ENCODE measurements at regions not wholly inside any gene's neighbourhood (a gene's known extent, or its start where the extent isn't known, plus 50 kb on each side); places are given as distances from the start of the nearest gene placed in this dataset.

DNA sequence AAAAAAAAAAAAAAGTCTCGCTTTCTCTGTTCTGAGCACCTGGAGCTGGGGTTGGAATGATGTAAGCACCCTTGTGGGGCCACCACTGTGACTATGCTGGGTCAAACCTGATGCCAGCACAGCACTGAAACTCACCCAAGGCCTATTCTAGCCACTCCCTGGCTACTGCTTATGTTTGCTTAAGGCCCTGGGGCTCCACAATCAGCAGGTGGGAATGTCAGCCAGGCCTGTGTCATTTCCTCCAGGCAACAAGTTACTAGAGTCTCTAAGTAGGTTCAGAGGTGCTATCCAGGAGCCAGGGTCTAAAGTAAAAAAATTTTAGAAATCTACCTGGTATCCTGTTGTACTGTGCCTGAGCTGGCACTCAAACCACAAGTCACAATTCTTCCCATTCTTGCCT, 1306.8 kb downstream of the STIM2 start:
- no peak overlapping the region for H3K4me3 ChIP-seq
- DNase-seq, result no peak
- H3K9me2 ChIP-seq (ENCODE audit: insufficient read depth), result no peaks in the 10 kb centered on the region
- H3K27me3 ChIP-seq (replicated peaks; ENCODE audit: insufficient read depth), result no peaks in the 10 kb centered on the region
- H3K27ac ChIP-seq, result no peak overlapping the region
- no peaks in the 10 kb centered on the region for H3K4me1 ChIP-seq (ENCODE audit: insufficient read depth)
- WGBS, 2 experiments (ENCODE audit: low coverage in 1 of 2, low lambda C conversion rate in 2 of 2, missing lambda C conversion rate in 2 of 2), result 7 to 16% methylated on average over 1 of the region's 1 CpG
- no peak overlapping the region for H2AFZ ChIP-seq
- H3K36me3 ChIP-seq (ENCODE audit: low read depth), result no peaks in the 10 kb centered on the region
- H3F3A ChIP-seq (ENCODE audit: insufficient read depth), result no peaks in the 10 kb centered on the region
- H3K9me3 ChIP-seq (ENCODE audit: low read depth), result no peaks in the 10 kb centered on the region
- no peak overlapping the region for H3K9ac ChIP-seq
- no peaks in the 10 kb centered on the region for H4K20me1 ChIP-seq (ENCODE audit: insufficient read depth)
- no peak overlapping the region for H3K4me2 ChIP-seq (ENCODE audit: unreplicated experiment)
- in situ Hi-C loops (cut with MboI), result no loop called here
- H3K79me2 ChIP-seq (ENCODE audit: insufficient read depth), result no peaks in the 10 kb centered on the region
- TF ChIP-seq EZH2 (IDR thresholded peaks at IDR 0.05; ENCODE audit: insufficient read depth, poor library complexity, severe bottlenecking) (no peak), EZH2phosphoT487 (IDR thresholded peaks at IDR 0.05; ENCODE audit: insufficient read depth, low read depth) (no peak)

DNA sequence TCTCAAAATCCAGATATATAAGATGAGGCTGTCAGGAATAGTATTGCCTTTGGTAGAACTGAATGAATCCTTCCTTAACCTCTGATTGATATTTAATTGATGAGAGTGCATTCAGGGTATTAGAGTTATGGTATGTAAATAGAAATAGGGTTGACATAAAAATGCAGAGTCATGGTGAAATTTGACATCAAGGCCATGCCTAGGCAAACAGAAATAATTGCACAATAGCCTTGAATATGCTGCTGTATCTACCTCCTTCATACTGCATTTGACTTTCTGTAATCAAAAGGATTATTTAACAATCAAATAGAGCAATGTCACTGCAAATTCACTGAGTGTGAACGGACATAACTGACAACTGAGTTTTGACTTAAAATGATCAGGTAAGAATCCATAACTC, 1316.3 kb downstream of the STIM2 start:
- H3K9me3 ChIP-seq (ENCODE audit: low read depth), result no peaks in the 10 kb centered on the region
- DNase-seq, result no peak

DNA sequence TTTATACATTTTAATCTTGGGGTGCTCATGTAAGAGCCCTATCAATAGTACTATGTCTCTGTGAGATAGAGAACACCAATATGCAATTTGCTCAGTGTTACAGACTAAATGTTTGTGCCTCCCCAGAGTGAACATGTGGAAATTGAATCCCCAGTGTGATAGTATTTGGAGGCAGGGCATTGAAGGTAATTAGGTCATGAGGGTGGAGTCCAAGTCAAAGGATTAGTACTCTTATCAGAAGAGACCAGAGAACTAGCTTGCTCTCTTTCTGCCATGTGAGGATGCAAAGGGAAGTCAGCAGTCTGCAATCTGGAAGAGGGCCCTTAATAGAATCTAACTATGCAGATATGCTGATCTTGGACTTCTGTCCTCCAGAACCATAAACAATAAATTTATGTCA, 1317.0 kb downstream of the STIM2 start:
- H3K4me2 ChIP-seq (ENCODE audit: unreplicated experiment), result no peak overlapping the region
- H3F3A ChIP-seq (ENCODE audit: insufficient read depth), result no peaks in the 10 kb centered on the region
- H3K27me3 ChIP-seq (replicated peaks; ENCODE audit: insufficient read depth), result no peaks in the 10 kb centered on the region
- TF ChIP-seq EZH2 (IDR thresholded peaks at IDR 0.05; ENCODE audit: insufficient read depth, poor library complexity, severe bottlenecking) (no peak), EZH2phosphoT487 (IDR thresholded peaks at IDR 0.05; ENCODE audit: insufficient read depth, low read depth) (no peak)
- H3K4me3 ChIP-seq, result no peak overlapping the region
- no peaks in the 10 kb centered on the region for H3K36me3 ChIP-seq (ENCODE audit: low read depth)
- H3K4me1 ChIP-seq (ENCODE audit: insufficient read depth), result no peaks in the 10 kb centered on the region
- no peak overlapping the region for H3K27ac ChIP-seq
- no peaks in the 10 kb centered on the region for H3K9me3 ChIP-seq (ENCODE audit: low read depth)
- no peak overlapping the region for H3K9ac ChIP-seq
- no peak overlapping the region for H2AFZ ChIP-seq
- no peak for DNase-seq
- in situ Hi-C loops (cut with MboI), result no loop called here
- no peaks in the 10 kb centered on the region for H4K20me1 ChIP-seq (ENCODE audit: insufficient read depth)
- H3K9me2 ChIP-seq (ENCODE audit: insufficient read depth), result no peaks in the 10 kb centered on the region
- H3K79me2 ChIP-seq (ENCODE audit: insufficient read depth), result no peaks in the 10 kb centered on the region

More for the DNA sequence above, 1316.3 kb downstream of the STIM2 start:
- H3K9me2 ChIP-seq (ENCODE audit: insufficient read depth), result no peaks in the 10 kb centered on the region
- no peaks in the 10 kb centered on the region for H4K20me1 ChIP-seq (ENCODE audit: insufficient read depth)
- no peak overlapping the region for H3K27ac ChIP-seq
- H3K27me3 ChIP-seq (replicated peaks; ENCODE audit: insufficient read depth), result no peaks in the 10 kb centered on the region
- TF ChIP-seq EZH2 (IDR thresholded peaks at IDR 0.05; ENCODE audit: insufficient read depth, poor library complexity, severe bottlenecking), result no peak
- H3K9ac ChIP-seq, result no peak overlapping the region
- no peaks in the 10 kb centered on the region for H3K79me2 ChIP-seq (ENCODE audit: insufficient read depth)
- H3K4me1 ChIP-seq (ENCODE audit: insufficient read depth), result no peaks in the 10 kb centered on the region
- H3K4me3 ChIP-seq, result no peak overlapping the region
- no peak overlapping the region for H3K4me2 ChIP-seq (ENCODE audit: unreplicated experiment)
- H3K36me3 ChIP-seq (ENCODE audit: low read depth), result no peaks in the 10 kb centered on the region
- in situ Hi-C loops (cut with MboI), result no loop called here
- H2AFZ ChIP-seq, result no peak overlapping the region
- H3F3A ChIP-seq (ENCODE audit: insufficient read depth), result no peaks in the 10 kb centered on the region
- 16 to 18% methylated on average over 1 of the region's 1 CpG for WGBS, 2 experiments (ENCODE audit: low coverage in 1 of 2, low lambda C conversion rate in 2 of 2, missing lambda C conversion rate in 2 of 2)

DNA sequence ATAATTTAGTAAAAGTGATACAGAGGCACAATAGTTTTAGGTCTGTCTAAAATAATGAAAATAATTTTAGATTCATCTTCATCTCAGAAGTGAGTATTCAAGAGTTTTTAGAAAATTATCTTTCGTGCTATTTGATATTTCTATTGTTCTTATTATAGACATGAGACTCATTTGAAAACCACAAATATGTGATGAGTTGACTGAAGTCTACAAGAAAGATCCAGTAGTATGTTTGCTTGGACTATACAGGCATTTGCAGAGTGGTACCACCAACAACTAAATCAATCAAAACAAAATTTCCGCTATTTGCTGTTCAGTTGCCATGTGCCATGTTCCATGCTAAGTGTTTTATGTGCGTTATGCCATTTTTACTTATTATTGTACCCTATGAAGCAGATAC, 1318.5 kb downstream of the STIM2 start:
- H4K20me1 ChIP-seq (ENCODE audit: insufficient read depth), result no peaks in the 10 kb centered on the region
- no peak overlapping the region for H3K4me3 ChIP-seq
- 27 to 30% methylated on average over 3 of the region's 3 CpGs for WGBS, 2 experiments (ENCODE audit: low coverage in 1 of 2, low lambda C conversion rate in 2 of 2, missing lambda C conversion rate in 2 of 2)
- no peak for TF ChIP-seq EZH2phosphoT487 (IDR thresholded peaks at IDR 0.05; ENCODE audit: insufficient read depth, low read depth)
- TF ChIP-seq EZH2 (IDR thresholded peaks at IDR 0.05; ENCODE audit: insufficient read depth, poor library complexity, severe bottlenecking), result no peak
- in situ Hi-C loops (cut with MboI), result no loop called here
- no peaks in the 10 kb centered on the region for H3K36me3 ChIP-seq (ENCODE audit: low read depth)
- no peaks in the 10 kb centered on the region for H3F3A ChIP-seq (ENCODE audit: insufficient read depth)
- no peak overlapping the region for H3K4me2 ChIP-seq (ENCODE audit: unreplicated experiment)
- H3K9me2 ChIP-seq (ENCODE audit: insufficient read depth), result no peaks in the 10 kb centered on the region
- H3K27ac ChIP-seq, result no peak overlapping the region
- no peaks in the 10 kb centered on the region for H3K9me3 ChIP-seq (ENCODE audit: low read depth)
- H3K27me3 ChIP-seq (replicated peaks; ENCODE audit: insufficient read depth), result no peaks in the 10 kb centered on the region
- H3K4me1 ChIP-seq (ENCODE audit: insufficient read depth), result no peaks in the 10 kb centered on the region
- DNase-seq, result peak; percentile 0
- H2AFZ ChIP-seq, result no peak overlapping the region
- no peak overlapping the region for H3K9ac ChIP-seq
- H3K79me2 ChIP-seq (ENCODE audit: insufficient read depth), result no peaks in the 10 kb centered on the region

DNA sequence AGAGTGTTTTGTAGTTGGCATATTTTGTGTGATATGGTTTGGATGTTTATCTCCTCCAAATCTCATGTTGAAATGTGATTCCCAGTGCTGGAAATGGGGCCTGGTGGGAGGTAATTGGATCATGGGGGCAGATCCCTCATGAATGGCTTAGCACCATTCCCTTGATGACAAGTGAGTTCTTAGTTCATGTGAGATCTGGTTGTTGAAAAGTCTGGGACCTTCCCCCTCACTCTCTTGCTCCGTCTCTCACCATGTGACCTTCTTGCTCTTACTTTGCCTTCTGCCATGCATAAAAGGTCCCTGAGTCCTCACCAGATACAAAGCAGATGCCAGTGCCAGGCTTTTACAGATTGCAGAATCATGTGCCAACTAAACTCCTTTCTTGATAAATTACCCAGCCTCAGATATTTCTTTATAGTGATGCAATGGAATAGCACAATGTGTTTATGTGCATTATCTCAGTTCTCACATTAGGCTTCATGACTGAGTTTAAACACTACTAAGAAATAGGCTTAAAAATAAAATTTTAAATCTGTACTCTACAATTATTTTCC, 1348.8 kb downstream of the STIM2 start:
- H4K20me1 ChIP-seq (ENCODE audit: insufficient read depth), result no peaks in the 10 kb centered on the region
- no peaks in the 10 kb centered on the region for H3F3A ChIP-seq (ENCODE audit: insufficient read depth)
- no peaks in the 10 kb centered on the region for H3K79me2 ChIP-seq (ENCODE audit: insufficient read depth)
- H3K4me1 ChIP-seq (ENCODE audit: insufficient read depth), result no peaks in the 10 kb centered on the region
- no peaks in the 10 kb centered on the region for H3K36me3 ChIP-seq (ENCODE audit: low read depth)
- in situ Hi-C loops (cut with MboI), result no loop called here
- no peak overlapping the region for H3K9ac ChIP-seq
- H3K27me3 ChIP-seq (replicated peaks; ENCODE audit: insufficient read depth), result no peaks in the 10 kb centered on the region
- H3K27ac ChIP-seq, result no peak overlapping the region
- TF ChIP-seq EZH2phosphoT487 (IDR thresholded peaks at IDR 0.05; ENCODE audit: insufficient read depth, low read depth), result no peak
- WGBS, 2 experiments (ENCODE audit: low coverage in 1 of 2, low lambda C conversion rate in 2 of 2, missing lambda C conversion rate in 2 of 2), result 0 to 9% methylated on average over 1 of the region's 1 CpG
- H3K9me3 ChIP-seq (ENCODE audit: low read depth), result no peaks in the 10 kb centered on the region
- no peak overlapping the region for H3K4me3 ChIP-seq
- H3K9me2 ChIP-seq (ENCODE audit: insufficient read depth), result no peaks in the 10 kb centered on the region
- no peak for DNase-seq
- H2AFZ ChIP-seq, result no peak overlapping the region
- no peak overlapping the region for H3K4me2 ChIP-seq (ENCODE audit: unreplicated experiment)
